Activated CD8-positive, alpha-beta T cell treated with anti-CD3 and anti-CD28 coated beads for 36 hours (primary cell): ENCODE measurements at regions not wholly inside any gene's neighbourhood (a gene's known extent, or its start where the extent isn't known, plus 50 kb on each side); places are given as distances from the start of the nearest gene placed in this dataset.

ENCODE experiments used
- ATAC-seq: fragments of 200-7000 bp; cut with Tn5 transposase; one replicate; pipeline ENCODE4 v1.10.0; 2021; ENCODE audit warnings: mild to moderate bottlenecking, moderate library complexity
- CTCF ChIA-PET: fragments of 350-600 bp; sonication (Branson Sonifier 250); formaldehyde crosslinking; loops from one replicate; lab custom pipeline; 2021; ENCODE audit warnings: antibody characterized with exemption; lab: Charles Lee
- POLR2A ChIA-PET: fragments of 350-600 bp; sonication (Branson Sonifier 250); formaldehyde crosslinking; loops from one replicate; lab custom pipeline; 2021; ENCODE audit warnings: antibody characterized with exemption; lab: Charles Lee
- DNase-seq: peaks from one replicate; pipeline ENCODE4 v3.0.0-alpha.2; 2020
- H3K27ac Mint-ChIP-seq: one replicate; pipeline ENCODE4 v1.8.0; 2021; ENCODE audit warnings: mild to moderate bottlenecking, mixed read lengths
- H3K27me3 Mint-ChIP-seq: one replicate; pipeline ENCODE4 v1.8.0; 2021; ENCODE audit warnings: mixed read lengths
- H3K36me3 Mint-ChIP-seq: one replicate; pipeline ENCODE4 v1.8.0; 2021; ENCODE audit warnings: low read depth, mixed read lengths
- H3K4me1 Mint-ChIP-seq: one replicate; pipeline ENCODE4 v1.8.0; 2021; ENCODE audit warnings: low read depth, mixed read lengths
- H3K4me3 Mint-ChIP-seq: one replicate; pipeline ENCODE4 v1.8.0; 2021; ENCODE audit warnings: mild to moderate bottlenecking, moderate library complexity, mixed read lengths
- H3K9me3 Mint-ChIP-seq: one replicate; pipeline ENCODE4 v1.8.0; 2021; ENCODE audit warnings: mixed read lengths
- intact Hi-C: fragments of 100-400 bp; cut with micrococcal nuclease; formaldehyde crosslinking; loops from one replicate; pipeline ENCODE4 v1.10.0; 2022
- TF ChIP-seq, protein P1 (sequence below): fragments of 200-600 bp; IDR thresholded peaks from one replicate; pipeline ENCODE4 v1.8.0; 2022; ENCODE audit warnings: antibody characterized with exemption, mild to moderate bottlenecking

DNA sequence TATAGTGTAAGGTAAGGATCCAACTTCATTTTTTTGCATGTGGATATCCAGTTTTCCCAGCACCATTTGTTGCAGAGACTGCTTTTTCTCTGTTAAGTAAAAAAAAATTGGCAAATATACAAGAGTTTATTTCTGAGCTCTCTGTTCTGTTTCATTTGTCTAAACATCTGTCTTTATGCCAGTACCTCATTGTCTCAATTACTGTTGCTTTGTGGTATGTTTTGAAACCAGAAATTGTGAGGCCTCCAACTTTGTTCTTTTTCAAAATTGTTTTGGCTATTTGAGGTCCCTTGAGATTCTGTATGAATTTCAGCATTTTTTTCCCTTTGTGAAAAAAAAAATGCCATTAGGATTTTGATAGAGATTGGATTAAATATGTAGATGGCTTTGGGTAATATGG, 150.5 kb downstream of the MINAR1 start:
- peaks cover 23% of the 10 kb centered on the region for H3K27me3 Mint-ChIP-seq
- H3K27ac Mint-ChIP-seq, result no peak overlapping the region
- POLR2A ChIA-PET, result no interaction called here

DNA sequence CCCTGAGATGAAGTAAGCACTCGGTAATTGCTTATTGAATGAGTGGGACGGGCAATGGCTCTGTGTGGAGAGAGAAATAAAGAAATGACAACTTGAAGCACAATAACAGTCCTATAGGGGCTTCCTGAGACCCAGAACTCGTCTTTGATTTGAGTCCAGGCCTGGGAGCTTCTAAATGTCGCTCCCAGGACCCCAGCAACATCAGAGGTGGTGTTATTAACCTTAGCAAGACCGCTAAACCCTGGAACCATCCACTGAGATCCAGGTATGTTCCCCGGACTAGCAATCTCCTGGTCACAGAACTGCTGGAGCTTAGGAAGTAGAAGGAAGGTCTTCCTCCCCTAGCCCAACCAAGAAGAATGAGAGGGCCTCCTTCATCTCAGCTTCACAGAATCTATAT, 160.0 kb downstream of the MINAR1 start:
- Mint-ChIP-seq H3K9me3 (no peaks in the 10 kb centered on the region), H3K36me3 (no peaks in the 10 kb centered on the region), H3K4me3 (no peak overlapping the region), H3K27ac (no peak overlapping the region), H3K27me3 (peaks cover 21% of the 10 kb centered on the region), H3K4me1 (no peaks in the 10 kb centered on the region)
- ATAC-seq (no peak), DNase-seq (no peak)
- intact Hi-C loops, result no loop called here
- POLR2A ChIA-PET, result no interaction called here
- TF ChIP-seq, protein P1, sequence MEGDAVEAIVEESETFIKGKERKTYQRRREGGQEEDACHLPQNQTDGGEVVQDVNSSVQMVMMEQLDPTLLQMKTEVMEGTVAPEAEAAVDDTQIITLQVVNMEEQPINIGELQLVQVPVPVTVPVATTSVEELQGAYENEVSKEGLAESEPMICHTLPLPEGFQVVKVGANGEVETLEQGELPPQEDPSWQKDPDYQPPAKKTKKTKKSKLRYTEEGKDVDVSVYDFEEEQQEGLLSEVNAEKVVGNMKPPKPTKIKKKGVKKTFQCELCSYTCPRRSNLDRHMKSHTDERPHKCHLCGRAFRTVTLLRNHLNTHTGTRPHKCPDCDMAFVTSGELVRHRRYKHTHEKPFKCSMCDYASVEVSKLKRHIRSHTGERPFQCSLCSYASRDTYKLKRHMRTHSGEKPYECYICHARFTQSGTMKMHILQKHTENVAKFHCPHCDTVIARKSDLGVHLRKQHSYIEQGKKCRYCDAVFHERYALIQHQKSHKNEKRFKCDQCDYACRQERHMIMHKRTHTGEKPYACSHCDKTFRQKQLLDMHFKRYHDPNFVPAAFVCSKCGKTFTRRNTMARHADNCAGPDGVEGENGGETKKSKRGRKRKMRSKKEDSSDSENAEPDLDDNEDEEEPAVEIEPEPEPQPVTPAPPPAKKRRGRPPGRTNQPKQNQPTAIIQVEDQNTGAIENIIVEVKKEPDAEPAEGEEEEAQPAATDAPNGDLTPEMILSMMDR, result no peak
- CTCF ChIA-PET, result interaction anchor here (0.8 to 8.5 kb wide), 3 partner anchors 12 to 252 kb away, joined by 3 to 152 read pairs (median 5); no protein-coding TSS in a partner anchor

More for the DNA sequence above, 150.5 kb downstream of the MINAR1 start:
- H3K4me3 Mint-ChIP-seq, result no peak overlapping the region
- TF ChIP-seq, protein P1, result no peak
- intact Hi-C loops, result no loop called here
- ATAC-seq (no peak), DNase-seq (no peak)
- H3K4me1 Mint-ChIP-seq, result no peaks in the 10 kb centered on the region
- CTCF ChIA-PET, result interaction anchor here (1.3 kb wide), 1 partner anchor 13 kb away, joined by 3 read pairs; no protein-coding TSS in a partner anchor
- H3K9me3 Mint-ChIP-seq, result no peaks in the 10 kb centered on the region
- no peaks in the 10 kb centered on the region for H3K36me3 Mint-ChIP-seq

DNA sequence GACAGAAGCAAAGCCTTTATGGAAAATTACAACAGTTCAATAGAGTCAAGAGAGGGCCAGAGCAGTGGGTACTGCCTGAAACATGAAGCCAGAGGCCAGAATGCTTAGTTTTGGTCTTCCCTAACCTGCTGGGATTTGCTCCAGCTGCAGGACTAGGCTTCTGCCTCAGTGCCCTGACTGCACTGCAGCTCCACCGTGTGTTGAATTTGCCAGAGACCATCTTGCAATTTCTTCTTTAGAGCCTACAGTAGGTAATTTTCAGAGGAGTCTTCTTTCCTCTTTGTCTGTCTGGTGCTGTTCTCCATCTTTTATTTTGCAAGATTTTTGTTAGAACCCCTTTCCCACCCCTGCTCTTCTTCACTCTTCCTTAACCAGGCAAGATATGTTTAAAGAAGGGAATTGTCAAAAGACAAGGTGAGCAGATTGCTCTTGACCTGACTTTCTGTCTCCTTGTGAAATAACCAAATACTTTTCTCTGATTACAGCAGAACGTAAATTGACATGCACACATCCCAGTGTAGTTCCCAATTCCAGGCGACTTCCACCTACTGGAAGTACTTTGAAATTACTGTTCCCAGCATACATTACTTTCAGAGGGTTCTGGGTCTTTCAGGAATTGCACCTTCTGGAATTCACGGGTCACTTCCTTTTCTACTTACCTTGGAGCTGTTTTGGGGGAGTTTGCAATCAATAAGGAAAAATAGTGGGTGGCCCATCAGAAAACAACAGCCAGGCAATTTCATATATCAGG, 161.2 kb downstream of the MINAR1 start:
- CTCF ChIA-PET, result interaction anchor here (1.5 to 8.5 kb wide), 3 partner anchors 9 to 253 kb away, joined by 3 to 152 read pairs (median 3); no protein-coding TSS in a partner anchor
- intact Hi-C loops, result no loop called here
- peaks cover 24% of the 10 kb centered on the region for H3K27me3 Mint-ChIP-seq
- H3K27ac Mint-ChIP-seq, result no peak overlapping the region
- POLR2A ChIA-PET, result no interaction called here
- no peaks in the 10 kb centered on the region for H3K36me3 Mint-ChIP-seq
- no peaks in the 10 kb centered on the region for H3K4me1 Mint-ChIP-seq
- TF ChIP-seq, protein P1, result no peak
- DNase-seq (no peak), ATAC-seq (no peak)
- no peak overlapping the region for H3K4me3 Mint-ChIP-seq
- no peaks in the 10 kb centered on the region for H3K9me3 Mint-ChIP-seq

DNA sequence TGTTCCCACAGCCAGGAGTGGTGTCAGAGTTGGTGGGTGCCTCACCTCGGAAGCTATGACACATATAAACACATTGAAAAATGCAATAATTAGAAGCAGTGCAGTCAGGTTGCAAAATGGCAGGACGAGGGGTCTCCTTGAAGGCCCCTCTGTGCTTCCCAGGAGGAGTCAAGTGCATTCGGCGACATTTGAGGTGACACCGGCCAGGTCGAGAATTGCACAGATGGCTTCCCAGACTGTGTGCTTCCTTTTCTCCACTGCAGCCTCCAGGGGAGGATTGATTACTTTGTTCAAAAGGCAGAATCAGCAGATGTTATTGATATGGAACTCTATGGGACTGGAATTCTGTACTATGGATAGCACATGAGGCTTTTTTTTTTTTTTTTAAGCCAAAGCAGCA, 163.2 kb downstream of the MINAR1 start:
- H3K4me1 Mint-ChIP-seq, result no peaks in the 10 kb centered on the region
- DNase-seq (no peak), ATAC-seq (no peak)
- intact Hi-C loops, result loop anchor here (5.0 kb wide), 1 partner anchor 213 kb away; no protein-coding TSS in a partner anchor
- H3K27ac Mint-ChIP-seq, result no peak overlapping the region
- H3K36me3 Mint-ChIP-seq, result no peaks in the 10 kb centered on the region
- TF ChIP-seq, protein P1, result no peak
- peaks cover 27% of the 10 kb centered on the region for H3K27me3 Mint-ChIP-seq
- H3K9me3 Mint-ChIP-seq, result no peaks in the 10 kb centered on the region
- ChIA-PET POLR2A (no interaction called here), CTCF (interaction anchor here (0.6 to 8.5 kb wide), 24 partner anchors 10 to 411 kb away, joined by 3 to 152 read pairs (median 4); no protein-coding TSS in a partner anchor)
- H3K4me3 Mint-ChIP-seq, result no peak overlapping the region

DNA sequence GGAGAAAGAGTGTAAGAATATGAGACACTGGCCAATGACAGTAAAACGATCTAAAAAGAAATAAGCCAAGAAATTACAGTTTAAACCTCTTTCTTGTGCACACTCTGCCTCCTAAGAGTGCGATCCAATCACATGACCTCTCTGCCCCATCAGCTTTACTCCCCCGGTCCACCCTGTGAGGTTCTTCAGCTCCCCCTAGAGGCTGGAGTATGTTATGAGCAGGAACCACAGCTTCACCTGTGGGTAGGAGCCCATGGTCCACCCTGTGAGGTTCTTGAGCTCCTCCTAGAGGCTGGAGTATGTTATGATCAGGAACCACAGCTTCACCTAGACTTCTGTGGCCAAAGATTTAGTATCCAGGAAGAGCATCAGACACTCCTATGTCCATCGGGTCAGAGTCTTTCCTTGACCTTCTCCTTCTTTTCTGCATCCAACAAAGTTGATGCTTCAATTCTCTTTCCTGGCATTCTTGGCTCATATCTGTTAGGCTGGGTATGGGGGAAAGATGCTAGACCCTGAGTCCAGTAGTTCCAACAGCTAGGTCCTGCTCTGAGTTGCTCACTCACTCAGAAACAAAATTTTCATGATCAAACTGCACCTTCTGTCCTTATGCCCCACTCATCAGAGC, 164.0 kb downstream of the MINAR1 start:
- Mint-ChIP-seq H3K27me3 (peaks cover 23% of the 10 kb centered on the region), H3K36me3 (no peaks in the 10 kb centered on the region)

More for the DNA sequence above, 164.0 kb downstream of the MINAR1 start:
- no peaks in the 10 kb centered on the region for H3K4me1 Mint-ChIP-seq
- ChIA-PET POLR2A (no interaction called here), CTCF (interaction anchor here (0.5 to 8.5 kb wide), 34 partner anchors 10 to 412 kb away, joined by 3 to 152 read pairs (median 4); no protein-coding TSS in a partner anchor)
- H3K4me3 Mint-ChIP-seq, result no peak overlapping the region
- H3K27ac Mint-ChIP-seq, result no peak overlapping the region
- DNase-seq (peak; percentile 78), ATAC-seq (peak; percentile 100)
- intact Hi-C loops, result loop anchor here (5.0 kb wide), 1 partner anchor 214 kb away; no protein-coding TSS in a partner anchor
- no peaks in the 10 kb centered on the region for H3K9me3 Mint-ChIP-seq
- TF ChIP-seq, protein P1, result peak; percentile 85
